ENCODE measurements at regions not wholly inside any gene's neighbourhood (a gene's known extent, or its start where the extent isn't known, plus 50 kb on each side); places are given as distances from the start of the nearest gene placed in this dataset.
"Not testable (repeated sequence)": the region's sequence is repeated elsewhere in the genome, so short reads cannot be mapped to it uniquely, and the experiment has no call there.

DNA sequence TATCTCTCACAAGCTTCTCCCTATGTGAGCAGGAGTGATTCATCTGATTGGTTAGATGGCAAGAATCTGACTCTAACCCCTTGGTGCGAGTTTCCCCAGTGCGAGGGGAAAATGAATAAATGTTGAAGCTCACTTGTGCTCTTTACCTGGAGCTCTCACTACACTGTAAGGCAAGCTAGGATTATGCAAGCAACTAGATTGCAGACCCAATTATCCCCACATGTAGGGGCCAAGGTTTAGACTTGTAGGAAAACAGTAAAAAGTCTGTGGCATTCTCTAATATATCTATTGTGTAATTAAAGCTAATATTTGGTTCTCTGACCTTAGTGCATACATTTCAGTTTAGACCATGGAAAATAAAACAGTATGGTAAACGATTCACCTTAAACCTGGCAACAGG lies 247.2 kb downstream of the UBE2NL start:
- DNase-seq (ENCODE audit: low spot score); in situ Hi-C loops (cut with MboI; ENCODE audit: low pct_unique_long_range_greater_than_20kb, low sequenced_read_pairs, unreplicated experiment): not testable (repeated sequence)

DNA sequence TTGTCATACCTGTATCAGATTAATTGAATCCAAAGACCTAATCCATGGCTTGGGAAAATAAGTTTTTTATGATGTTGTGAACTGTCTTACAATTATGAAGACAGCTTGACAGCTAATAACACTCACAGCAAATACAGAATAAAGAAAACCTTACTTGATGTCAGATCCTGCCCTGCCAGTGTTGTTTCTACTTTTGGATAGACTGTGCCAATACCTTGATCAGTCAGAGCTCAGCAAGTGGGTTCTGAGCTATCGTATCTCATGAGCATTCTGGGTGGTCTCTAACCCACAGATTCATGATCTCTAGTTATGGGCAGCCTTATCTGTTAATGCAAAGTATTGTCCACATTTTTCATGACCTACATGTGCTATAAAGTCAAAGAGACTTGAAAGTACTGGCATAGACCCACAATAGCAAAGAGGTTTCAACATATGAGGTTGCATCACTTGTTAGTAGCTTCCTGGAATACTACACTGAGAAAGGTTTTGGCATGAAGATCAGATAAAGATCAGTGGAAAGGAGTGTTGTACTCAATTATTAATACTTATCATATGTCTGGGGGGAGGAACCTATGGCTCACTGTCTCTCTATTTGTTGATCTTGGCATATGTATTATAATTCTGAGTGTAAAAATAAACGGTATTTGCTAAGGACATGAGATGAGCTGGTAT lies 250.7 kb downstream of the UBE2NL start:
- in situ Hi-C loops (cut with MboI; ENCODE audit: low pct_unique_long_range_greater_than_20kb, low sequenced_read_pairs, unreplicated experiment); DNase-seq (ENCODE audit: low spot score): not testable (repeated sequence)

DNA sequence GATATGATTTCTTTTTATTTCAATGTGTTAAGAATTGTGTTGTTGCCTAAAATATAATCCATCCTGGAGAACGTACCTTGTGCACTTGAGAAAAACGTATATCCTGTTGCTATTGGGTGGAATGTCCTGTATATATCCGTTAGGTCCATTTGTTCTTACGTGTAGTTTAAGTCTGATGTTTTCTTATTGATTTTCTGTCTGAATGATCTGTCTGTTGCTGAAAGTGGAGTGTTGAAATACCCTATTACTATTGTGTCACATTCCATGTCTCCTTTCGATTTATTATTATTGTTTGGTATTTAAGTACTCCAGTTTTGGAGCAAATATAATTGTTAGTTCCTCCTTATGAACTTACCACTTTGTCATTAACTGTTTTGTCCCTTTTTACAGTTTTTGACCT lies 270.6 kb downstream of the UBE2NL start:
- DNase-seq (ENCODE audit: low spot score); in situ Hi-C loops (cut with MboI; ENCODE audit: low pct_unique_long_range_greater_than_20kb, low sequenced_read_pairs, unreplicated experiment): not testable (repeated sequence)

DNA sequence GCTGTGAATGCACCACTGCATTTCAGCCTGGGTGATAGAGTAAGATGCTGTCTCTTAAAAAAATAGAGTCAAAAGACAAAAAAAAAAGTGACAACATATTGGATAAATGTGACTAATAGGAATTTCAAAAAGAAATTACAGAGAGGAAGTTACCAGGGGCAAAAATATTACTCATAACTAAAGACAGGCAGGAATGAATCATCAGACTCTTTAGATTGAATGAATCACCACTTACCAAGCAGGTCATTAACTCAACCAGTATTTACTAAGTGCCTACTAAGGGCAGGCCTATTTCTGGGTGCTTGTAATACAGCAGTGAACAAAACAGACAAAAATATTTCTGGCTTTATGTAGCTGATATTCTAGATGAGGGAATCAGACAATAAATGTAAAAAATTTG lies 301.3 kb downstream of the UBE2NL start:
- DNase-seq (ENCODE audit: low spot score); in situ Hi-C loops (cut with MboI; ENCODE audit: low pct_unique_long_range_greater_than_20kb, low sequenced_read_pairs, unreplicated experiment): not testable (repeated sequence)

DNA sequence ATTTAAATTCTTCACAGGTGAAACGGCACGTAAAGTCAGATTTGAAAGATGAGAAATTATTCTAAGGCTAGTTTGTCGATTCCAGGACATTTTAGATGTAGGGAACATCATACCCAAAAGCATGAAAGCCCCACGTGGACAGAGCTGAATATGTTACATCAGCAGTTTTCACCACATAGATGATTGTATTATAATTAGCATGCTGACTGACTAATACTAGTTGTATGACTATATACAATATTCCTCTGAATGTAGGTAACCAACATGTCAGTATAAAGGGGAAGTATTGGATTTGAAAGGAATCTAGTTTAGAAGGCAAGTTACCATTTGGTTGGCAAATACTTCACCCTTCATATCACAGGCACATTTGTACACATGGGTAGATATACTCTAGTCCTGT lies 304.6 kb downstream of the UBE2NL start:
- DNase-seq (ENCODE audit: low spot score); in situ Hi-C loops (cut with MboI; ENCODE audit: low pct_unique_long_range_greater_than_20kb, low sequenced_read_pairs, unreplicated experiment): not testable (repeated sequence)

DNA sequence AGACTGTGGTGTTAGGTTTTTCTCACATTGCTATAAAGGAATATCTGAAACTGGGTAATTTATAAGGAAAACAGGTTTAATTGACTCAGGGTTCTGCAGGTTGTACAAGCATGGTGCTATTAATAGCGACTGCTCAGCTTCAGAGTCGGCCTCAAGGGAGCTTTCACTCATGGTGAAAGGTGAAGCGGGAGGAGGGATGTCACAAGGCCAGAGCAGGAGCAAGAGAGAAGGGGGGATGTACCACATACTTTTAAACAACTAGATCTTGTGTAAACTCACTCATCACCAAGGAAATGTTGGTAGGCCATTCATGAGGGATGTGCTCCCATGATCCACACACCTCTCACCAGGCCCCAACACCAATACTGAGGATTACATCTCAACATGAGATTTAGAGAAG lies 313.2 kb downstream of the UBE2NL start:
- in situ Hi-C loops (cut with MboI; ENCODE audit: low pct_unique_long_range_greater_than_20kb, low sequenced_read_pairs, unreplicated experiment); DNase-seq (ENCODE audit: low spot score): not testable (repeated sequence)

DNA sequence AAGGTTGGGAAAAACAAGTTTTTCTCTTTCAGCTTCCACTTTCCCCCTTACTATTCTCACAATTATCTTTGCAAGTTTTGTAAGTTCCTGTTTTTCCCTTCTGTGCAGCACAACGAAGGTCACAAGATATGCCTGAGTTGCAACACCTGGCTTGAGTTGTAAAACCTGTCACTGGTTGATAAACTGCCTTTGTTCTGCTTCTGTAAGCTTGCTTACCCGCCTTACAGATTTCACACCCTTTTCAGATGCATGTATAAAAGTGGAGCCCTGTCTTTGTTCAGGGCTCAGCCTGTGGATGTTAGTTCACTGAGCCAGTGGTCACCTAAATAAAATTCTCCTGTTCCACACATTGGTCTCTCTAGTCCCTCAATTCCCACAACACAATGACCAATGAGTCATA lies 318.9 kb downstream of the UBE2NL start:
- DNase-seq (ENCODE audit: low spot score); in situ Hi-C loops (cut with MboI; ENCODE audit: low pct_unique_long_range_greater_than_20kb, low sequenced_read_pairs, unreplicated experiment): not testable (repeated sequence)

DNA sequence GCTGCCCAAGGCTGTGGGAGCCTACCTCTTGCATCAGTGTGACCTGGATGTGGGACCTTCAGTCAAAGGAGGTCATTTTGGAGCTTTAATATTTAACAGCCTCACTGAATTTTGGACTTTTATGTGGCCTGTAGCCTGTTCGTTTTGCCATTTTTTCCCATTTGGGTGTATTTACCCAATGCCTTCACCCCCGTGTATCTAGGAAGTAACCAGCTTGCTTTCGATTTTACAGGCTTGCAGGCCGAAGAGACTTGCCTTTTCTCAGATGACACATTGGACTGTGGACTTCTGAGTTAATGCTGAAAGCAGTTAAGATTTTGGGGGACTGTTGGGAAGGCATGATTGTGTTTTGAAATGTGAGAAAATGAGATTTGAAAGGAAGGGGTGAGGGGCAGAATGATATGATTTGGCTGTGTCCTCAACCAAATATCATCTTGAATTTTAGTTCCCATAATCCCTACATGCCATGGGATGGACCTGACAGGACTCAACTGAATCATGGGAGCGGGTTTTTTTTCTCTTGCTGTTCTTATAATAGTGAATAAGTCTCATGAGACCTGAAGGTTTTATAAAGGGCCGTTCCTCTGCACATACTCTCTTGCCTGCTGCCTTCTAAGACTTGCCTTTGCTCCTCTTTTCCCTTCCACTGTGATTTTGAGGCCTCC lies 324.6 kb downstream of the UBE2NL start:
- in situ Hi-C loops (cut with MboI; ENCODE audit: low pct_unique_long_range_greater_than_20kb, low sequenced_read_pairs, unreplicated experiment); DNase-seq (ENCODE audit: low spot score): not testable (repeated sequence)

DNA sequence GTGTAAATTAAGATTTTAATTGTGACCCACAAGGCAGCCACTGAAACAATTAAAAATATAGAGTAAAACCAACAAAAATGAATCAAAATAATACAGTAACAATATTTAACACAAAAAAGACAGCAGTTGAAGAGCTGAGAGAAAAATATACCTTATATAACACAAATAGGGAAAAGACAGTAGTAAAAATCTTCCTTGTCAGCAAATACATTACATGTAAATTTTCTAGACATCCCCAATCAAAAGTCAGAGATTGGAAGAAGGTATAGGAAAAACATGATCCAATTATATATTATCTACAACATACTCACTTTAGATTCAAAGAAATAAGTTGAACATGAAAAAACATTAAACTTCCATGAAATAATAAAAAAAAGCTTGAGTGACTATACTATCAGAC lies 330.8 kb downstream of the UBE2NL start:
- DNase-seq (ENCODE audit: low spot score), result no peak
- in situ Hi-C loops (cut with MboI; ENCODE audit: low pct_unique_long_range_greater_than_20kb, low sequenced_read_pairs, unreplicated experiment), result no loop called here
- TF ChIP-seq, protein P1, sequence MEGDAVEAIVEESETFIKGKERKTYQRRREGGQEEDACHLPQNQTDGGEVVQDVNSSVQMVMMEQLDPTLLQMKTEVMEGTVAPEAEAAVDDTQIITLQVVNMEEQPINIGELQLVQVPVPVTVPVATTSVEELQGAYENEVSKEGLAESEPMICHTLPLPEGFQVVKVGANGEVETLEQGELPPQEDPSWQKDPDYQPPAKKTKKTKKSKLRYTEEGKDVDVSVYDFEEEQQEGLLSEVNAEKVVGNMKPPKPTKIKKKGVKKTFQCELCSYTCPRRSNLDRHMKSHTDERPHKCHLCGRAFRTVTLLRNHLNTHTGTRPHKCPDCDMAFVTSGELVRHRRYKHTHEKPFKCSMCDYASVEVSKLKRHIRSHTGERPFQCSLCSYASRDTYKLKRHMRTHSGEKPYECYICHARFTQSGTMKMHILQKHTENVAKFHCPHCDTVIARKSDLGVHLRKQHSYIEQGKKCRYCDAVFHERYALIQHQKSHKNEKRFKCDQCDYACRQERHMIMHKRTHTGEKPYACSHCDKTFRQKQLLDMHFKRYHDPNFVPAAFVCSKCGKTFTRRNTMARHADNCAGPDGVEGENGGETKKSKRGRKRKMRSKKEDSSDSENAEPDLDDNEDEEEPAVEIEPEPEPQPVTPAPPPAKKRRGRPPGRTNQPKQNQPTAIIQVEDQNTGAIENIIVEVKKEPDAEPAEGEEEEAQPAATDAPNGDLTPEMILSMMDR (IDR thresholded peaks at IDR 0.05; ENCODE audit: extremely low read depth, insufficient read depth, missing control alignments), result no peak

DNA sequence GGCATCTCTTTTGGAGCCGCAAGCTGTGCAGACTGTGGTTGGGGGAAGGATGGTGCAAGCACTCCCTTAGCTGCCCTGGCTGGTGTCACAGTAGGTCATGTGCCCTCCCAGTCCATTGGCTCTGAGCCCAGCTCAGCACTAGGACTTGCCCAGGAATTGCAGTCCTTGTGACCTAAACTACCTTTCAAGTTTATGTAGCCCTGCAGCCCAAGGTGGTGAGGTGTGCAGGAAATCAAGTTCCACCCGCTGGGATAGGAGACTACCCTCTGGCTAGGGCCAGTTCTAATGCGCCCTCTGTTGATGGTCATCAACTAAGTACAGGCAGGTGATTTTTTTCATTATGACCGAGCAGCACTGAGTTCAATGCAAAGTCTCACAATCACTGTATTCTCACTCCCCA lies 335.2 kb downstream of the UBE2NL start:
- TF ChIP-seq, protein P1 (IDR thresholded peaks at IDR 0.05; ENCODE audit: extremely low read depth, insufficient read depth, missing control alignments), result no peak
- DNase-seq (ENCODE audit: low spot score), result no peak
- in situ Hi-C loops (cut with MboI; ENCODE audit: low pct_unique_long_range_greater_than_20kb, low sequenced_read_pairs, unreplicated experiment), result no loop called here

DNA sequence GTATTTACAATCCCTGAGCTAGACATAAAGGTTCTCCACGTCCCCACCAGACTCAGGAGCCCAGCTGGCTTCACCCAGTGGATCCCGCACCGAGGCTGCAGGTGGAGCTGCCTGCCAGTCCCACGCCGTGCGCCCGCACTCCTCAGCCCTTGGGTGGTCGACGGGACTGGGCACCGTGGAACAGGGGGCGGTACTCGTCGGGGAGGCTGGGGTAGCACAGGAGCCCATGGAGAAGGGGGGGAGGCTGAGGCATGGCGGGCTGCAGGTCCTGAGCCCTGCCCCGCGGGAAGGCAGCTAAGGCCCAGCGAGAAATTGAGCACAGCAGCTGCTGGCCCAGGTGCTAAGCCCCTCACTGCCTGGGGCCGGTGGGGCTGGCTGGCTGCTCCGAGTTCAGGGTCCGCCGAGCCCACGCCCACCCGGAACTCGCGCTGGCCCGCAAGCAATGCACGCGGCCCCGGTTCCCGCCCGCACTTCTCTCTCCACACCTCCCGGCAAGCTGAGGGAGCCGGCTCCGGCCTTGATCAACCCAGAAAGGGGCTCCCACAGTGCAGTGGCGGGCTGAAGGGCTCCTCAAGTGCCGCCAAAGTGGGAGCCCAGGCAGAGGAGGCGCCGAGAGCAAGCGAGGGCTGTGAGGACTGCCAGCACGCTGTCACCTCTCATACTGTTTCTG lies 347.4 kb downstream of the UBE2NL start:
- in situ Hi-C loops (cut with MboI; ENCODE audit: low pct_unique_long_range_greater_than_20kb, low sequenced_read_pairs, unreplicated experiment), result not testable (repeated sequence)

More for the DNA sequence above, 347.4 kb downstream of the UBE2NL start:
- DNase-seq (ENCODE audit: low spot score), result not testable (repeated sequence)
